ENCODE measurements at regions not wholly inside any gene's neighbourhood (a gene's known extent, or its start where the extent isn't known, plus 50 kb on each side); places are given as distances from the start of the nearest gene placed in this dataset.

DNA sequence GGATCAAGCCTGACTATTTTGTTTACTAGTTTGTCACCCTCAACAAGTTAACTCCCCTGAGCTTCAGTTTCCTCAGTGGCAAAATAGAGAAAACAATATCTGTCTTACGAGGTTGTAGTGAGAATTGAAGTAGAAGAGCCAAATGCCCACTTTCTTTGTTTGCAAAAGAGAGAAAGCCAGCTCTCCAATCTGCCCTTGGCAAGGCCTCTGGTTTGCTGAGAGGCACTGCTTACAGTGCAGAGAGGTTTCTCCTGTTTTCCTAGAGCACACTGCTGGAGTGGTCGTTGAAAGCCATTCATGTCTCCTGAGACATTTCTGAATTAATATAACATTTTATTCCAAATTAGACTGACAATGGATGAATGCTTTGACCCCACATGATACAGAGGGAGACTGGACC is 260.5 kb upstream of the IGF1R start:
- DNase-seq (ENCODE audit: low spot score) = no peak

GRCh38 chr15:98390946-98391530 is 257.3 kb upstream of the IGF1R start:
- DNase-seq (ENCODE audit: low spot score) = no peak

GRCh38 chr15:98391568-98391967 is 256.8 kb upstream of the IGF1R start:
- DNase-seq (ENCODE audit: low spot score) = no peak

DNA sequence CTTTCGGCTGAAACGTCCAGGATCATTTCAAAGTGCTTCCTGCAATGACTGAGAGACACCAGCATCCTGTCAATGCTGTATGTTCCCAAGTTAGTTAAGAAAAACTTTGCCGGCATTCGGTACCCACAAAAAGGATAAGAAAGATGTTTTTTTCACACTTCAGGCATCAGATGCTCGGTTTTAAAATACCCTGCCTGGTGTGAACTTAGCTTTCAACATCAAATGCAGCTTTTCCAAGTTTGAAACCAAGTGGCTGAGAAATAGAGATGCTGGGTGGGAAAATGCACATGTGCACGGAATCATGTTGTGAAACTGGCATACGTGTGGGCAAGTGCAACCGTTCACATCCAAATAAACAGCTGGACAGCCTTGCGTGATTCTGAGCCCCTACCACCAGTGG is 254.9 kb upstream of the IGF1R start:
- no peak for DNase-seq (ENCODE audit: low spot score)

- DNase-seq (ENCODE audit: low spot score) = no peak
These were observed 253.8 kb upstream of the IGF1R start for GRCh38 chr15:98394546-98394945.

- no peak for DNase-seq (ENCODE audit: low spot score)
These were observed 252.2 kb upstream of the IGF1R start for GRCh38 chr15:98395974-98396610.

- DNase-seq (ENCODE audit: low spot score) = no peak
These were observed 250.9 kb upstream of the IGF1R start for GRCh38 chr15:98397419-98397818.

DNA sequence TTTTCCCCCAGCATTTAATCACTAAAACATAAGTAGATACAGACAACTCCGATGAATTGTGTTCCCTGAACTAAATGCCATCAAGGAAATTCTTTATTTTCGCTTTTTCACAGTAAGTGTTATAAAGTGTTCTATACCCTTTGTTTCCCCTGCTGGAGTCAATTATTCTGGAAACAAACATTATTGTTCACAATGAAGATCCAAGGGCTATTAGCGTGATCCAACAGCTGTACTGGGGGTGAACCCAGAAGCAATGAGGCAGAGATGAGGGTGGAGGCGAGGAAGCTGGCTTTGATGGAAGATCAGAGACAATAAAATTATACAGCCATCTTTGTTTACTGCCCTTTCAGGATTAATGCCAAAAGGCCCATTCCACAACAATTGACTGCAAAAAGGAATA is 250.3 kb upstream of the IGF1R start:
- DNase-seq (ENCODE audit: low spot score) = no peak

- no peak for DNase-seq (ENCODE audit: low spot score)
These were observed 249.5 kb upstream of the IGF1R start for GRCh38 chr15:98398886-98399285.

GRCh38 chr15:98400120-98400519 is 248.2 kb upstream of the IGF1R start:
- no peak for DNase-seq (ENCODE audit: low spot score)

DNA sequence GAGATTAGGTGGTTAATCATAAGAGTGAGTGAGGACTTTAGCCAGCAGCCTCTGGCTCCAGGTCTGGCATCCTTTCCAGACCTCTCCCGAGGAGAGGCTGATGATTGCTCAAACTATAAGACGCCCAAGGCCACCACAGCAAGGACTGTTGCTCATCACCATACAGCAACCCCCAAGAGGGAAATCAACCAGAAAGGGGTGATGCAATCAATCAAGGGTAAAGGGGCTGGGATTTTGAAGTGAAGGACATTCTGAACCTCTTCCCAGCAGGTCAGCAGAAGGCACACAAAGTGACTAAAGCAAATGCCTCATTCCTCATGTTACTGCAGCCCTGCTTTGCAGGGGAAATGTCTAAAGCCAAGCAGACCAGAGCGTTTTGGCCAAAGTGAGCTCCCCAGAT is 247.3 kb upstream of the IGF1R start:
- no peak for DNase-seq (ENCODE audit: low spot score)

DNA sequence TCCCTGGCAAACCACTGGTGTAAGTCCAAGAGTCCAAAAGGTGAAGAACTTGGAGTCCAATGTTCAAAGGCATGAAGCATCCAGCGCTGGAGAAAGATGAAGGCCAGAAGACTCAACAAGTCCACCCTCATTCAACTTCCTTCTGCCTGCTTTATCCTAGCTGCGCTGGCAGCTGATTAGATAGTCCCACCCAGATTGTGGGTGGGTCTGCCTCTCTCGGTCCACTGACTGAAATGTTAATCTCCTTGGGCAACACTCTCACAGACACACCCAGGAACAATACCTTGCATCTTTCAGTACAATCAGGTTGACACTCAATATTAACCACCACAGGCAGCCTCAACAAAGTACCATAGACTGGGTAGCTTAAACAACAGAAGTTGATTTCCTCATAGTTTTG is 245.9 kb upstream of the IGF1R start:
- DNase-seq (ENCODE audit: low spot score) = no peak

GRCh38 chr15:98403169-98403568 is 245.2 kb upstream of the IGF1R start:
- DNase-seq (ENCODE audit: low spot score) = no peak

DNA sequence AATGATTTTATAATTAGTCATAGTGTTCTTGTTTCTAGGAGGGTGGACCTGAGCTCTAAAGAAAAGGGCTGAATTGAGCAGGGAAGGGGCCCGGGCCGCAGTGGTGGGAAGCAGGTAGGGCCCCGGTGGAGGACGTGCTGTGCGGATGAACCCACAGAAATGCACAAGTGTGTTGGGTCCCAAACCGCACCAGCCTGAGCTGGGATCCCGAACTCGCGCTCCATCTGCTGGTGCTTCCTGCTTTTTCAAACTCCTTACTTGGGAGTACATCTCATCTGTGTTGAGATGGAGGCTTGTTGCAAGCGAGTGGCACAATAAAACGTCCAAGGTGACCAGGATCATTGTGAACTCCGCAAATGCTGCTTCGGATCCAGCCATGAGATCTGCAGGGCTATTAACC is 244.8 kb upstream of the IGF1R start:
- DNase-seq (ENCODE audit: low spot score) = no peak

DNA sequence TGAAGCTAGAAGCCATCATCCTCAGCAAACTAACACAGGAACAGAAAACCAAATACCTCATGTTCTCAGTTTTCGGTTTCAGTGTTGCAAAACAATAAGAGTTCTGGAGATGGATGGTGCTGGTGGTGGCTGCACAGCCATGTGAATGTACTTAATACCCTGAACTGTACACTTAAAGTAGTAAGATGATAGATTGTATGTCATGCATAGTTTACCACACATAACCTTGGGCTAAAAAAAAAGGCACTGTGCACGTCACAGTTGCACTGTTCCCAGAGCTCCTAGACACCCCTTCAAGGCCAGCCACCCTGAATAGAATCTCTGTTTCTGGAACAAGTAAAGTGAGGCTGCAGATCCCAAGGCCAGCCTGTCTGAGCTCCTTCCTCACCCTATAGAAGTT is 243.3 kb upstream of the IGF1R start:
- no peak for DNase-seq (ENCODE audit: low spot score)

GRCh38 chr15:98408231-98408630 is 240.1 kb upstream of the IGF1R start:
- no peak for DNase-seq (ENCODE audit: low spot score)

DNA sequence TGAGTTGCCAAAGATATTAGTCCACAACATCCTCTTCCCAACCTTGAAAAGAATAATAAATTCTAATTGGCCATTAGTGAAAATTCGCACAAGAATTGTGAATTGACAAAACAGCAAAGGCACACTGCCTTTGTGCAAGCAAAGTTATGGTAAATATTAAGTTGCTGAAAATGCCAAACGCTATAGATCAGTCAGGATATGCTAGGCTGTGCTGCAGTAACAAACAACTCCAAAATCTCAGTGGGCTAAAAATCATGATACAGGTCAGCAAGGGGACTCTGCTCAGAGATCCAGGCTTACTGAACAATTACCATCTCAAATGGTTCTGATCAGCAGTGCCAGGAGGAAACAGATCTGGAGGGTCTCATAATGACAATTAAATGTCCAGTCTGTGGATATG is 238.0 kb upstream of the IGF1R start:
- DNase-seq (ENCODE audit: low spot score) = no peak

GRCh38 chr15:98412852-98413251 is 235.5 kb upstream of the IGF1R start:
- DNase-seq (ENCODE audit: low spot score) = no peak

- DNase-seq (ENCODE audit: low spot score) = no peak
These were observed 234.3 kb upstream of the IGF1R start for GRCh38 chr15:98413933-98414546.

DNA sequence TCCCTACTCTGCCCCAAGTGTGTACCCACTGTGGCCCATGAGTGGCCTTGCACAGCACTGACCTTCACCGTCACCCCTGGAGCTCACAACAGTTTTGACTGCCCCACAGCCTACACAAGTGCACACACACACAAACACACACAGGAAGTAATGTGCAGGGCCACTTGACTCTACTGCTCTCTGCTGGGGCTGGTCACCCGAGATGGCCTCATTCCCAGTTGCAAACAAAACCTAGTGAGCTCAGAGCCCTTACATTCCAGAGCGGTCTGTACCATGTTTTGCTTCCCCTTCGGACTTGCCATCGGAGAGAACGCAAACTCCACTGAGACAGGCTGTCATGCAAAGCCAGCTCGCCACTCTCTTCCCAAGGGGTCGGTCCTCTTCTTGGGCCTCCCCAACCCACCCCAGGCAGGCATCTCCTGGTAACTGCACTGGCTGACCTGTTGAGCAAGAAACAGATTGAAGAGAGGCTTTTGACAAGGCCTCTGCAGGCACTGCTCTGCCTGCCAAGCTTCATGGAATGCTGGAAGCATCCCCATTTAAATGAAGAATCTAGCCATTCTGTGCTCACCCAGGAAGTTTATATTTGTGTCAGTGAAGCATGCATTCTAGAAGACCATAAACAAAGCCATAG is 232.0 kb upstream of the IGF1R start:
- no peak for DNase-seq (ENCODE audit: low spot score)

DNA sequence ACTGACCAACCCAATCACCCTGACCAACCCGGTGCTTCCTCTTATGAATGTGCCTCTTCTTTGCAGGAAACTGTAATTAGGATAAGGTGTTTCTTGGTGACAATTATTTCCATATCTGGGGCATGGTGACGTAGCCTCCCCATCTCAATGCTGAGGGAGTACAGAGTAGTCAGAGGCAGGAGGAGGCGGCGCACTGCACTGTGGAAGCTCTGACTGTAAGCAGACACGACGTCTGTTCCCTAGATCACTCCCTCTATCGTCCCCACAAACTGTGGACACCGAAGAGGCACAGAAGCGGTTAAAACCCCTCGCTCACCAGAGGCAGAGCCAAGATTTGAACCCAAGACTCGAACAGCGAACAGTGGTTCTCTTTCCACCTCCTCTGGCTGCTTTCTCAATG is 231.0 kb upstream of the IGF1R start:
- no peak for DNase-seq (ENCODE audit: low spot score)

- DNase-seq (ENCODE audit: low spot score) = no peak
These were observed 230.2 kb upstream of the IGF1R start for GRCh38 chr15:98418122-98418521.

DNA sequence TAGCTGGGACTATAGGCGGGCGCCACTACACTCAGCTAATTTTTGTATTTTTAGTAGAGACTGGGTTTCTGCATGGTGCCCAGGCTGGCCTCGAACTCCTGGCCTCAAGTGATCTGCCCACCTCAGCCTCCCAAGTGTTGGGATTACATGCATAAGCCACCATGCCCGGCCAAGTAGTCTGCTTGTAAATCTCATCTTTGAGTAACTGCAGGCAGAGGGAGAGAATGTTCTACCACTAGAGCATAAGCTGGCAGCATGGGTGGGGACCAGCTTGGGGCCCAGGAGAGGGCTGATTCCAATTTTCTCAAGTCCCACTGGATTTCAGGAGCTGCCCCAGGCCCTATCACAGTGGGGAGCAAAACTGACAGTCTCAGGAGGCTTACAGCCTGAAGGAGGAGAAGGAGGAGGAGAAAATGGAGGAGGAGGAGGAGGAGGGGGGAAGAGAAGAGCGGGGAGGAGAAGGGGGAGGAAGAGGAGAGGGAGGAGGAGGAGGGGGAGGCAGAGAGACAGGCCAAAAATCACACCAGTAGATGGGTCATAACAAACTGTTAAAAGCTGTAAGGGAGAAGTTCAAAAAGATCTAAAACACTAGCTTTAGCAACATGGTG is 229.1 kb upstream of the IGF1R start:
- DNase-seq (ENCODE audit: low spot score) = no peak
